Stimulated activated CD8-positive, alpha-beta memory T cell treated with anti-CD3 and anti-CD28 coated beads, Interleukin-4, amount 100 ng/mL, for 24 hours (primary cell): ENCODE measurements at regions not wholly inside any gene's neighbourhood (a gene's known extent, or its start where the extent isn't known, plus 50 kb on each side); places are given as distances from the start of the nearest gene placed in this dataset.
"Not testable (repeated sequence)": the region's sequence is repeated elsewhere in the genome, so short reads cannot be mapped to it uniquely, and the experiment has no call there.

Experiments used
- DNase-seq: peaks from one replicate; pipeline ENCODE4 v3.0.0-alpha.2; 2020; ENCODE audit warnings: low read depth

GRCh38 chr1:199920635-199921034, 106.9 kb upstream of the NR5A2 start:
- no peak for DNase-seq

- no peak for DNase-seq
Observed at GRCh38 chr1:199929556-199929955, 98.0 kb upstream of the NR5A2 start.

DNA sequence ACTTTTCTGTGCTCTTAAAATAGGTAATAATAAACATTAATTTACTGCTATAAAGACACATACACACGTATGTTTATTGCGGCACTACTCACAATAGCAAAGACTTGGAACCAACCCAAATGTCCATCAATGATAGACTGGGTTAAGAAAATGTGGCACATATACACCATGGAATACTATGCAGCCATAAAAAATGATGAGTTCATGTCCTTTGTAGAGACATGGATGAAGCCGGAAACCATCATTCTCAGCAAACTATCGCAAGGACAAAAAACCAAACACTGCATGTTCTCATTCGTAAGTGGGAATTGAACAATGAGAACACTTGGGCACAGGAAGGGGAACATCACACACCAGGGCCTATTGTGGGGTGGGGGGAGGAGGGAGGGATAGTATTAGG, 97.4 kb upstream of the NR5A2 start:
- not testable (repeated sequence) for DNase-seq

GRCh38 chr1:199931666-199932377, 95.7 kb upstream of the NR5A2 start:
- no peak for DNase-seq

- DNase-seq: no peak
Observed at GRCh38 chr1:199932462-199932861, 95.0 kb upstream of the NR5A2 start.

GRCh38 chr1:199936441-199936840, 91.1 kb upstream of the NR5A2 start:
- no peak for DNase-seq

GRCh38 chr1:199937161-199937560, 90.3 kb upstream of the NR5A2 start:
- no peak for DNase-seq

GRCh38 chr1:199937661-199938060, 89.8 kb upstream of the NR5A2 start:
- DNase-seq: no peak

- DNase-seq: no peak
Observed at GRCh38 chr1:199944986-199945385, 82.5 kb upstream of the NR5A2 start.

DNA sequence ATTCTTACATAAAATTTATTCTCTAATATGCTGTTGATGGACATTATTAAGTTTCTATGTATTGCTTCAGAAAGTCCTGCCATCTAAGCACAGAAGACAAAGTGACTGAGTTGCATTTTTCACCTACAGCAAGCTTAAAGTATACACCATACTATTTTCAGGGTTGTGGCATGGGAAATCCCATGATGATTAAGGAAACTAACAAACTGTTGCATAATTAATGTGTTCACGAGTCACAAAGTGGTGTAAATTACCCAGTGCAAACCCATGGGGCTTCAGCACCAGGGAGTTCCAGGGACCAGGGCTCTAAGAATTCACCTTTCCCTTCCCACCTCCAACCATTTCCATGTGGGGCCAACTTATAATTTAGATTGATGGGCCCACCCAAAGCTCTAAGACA, 81.9 kb upstream of the NR5A2 start:
- no peak for DNase-seq

DNA sequence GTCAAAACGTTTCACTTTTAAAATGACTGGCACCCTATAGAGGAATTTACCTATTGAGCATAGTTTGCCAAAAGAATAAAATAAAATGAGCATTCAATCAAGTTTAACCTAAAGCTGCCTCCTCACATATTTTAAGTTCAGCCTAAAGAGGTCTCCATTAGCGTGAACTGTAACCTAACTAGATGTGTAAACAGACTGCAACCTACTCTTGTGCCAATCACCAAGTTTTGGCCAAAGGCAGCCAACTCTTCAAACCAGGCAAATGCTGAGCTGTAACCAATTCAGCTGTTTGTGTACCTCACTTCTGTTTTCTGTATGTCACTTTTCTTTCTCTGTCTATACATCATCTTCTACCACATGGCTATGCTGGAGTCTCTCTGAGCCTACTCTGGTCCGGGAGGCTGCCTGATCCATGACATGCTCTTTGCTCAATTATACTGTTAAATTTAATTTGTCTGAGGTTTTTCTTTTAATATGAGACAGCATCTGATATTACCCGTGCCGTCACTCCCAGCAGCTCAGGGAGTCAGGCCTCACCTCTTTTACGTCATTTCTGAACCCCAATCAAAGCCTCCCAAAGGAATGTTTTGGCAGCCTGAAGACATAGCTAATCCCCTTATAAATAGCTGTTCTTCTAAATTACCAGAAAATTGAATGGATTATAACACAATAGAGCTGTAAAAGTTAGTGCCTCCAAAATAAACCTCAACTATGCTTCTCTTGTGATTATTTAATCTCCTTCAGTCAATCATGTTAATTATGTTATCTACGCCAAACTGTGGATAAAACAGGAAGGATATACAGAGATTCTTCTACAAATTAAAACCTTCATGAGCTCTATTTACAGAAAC, 81.0 kb upstream of the NR5A2 start:
- no peak for DNase-seq

DNA sequence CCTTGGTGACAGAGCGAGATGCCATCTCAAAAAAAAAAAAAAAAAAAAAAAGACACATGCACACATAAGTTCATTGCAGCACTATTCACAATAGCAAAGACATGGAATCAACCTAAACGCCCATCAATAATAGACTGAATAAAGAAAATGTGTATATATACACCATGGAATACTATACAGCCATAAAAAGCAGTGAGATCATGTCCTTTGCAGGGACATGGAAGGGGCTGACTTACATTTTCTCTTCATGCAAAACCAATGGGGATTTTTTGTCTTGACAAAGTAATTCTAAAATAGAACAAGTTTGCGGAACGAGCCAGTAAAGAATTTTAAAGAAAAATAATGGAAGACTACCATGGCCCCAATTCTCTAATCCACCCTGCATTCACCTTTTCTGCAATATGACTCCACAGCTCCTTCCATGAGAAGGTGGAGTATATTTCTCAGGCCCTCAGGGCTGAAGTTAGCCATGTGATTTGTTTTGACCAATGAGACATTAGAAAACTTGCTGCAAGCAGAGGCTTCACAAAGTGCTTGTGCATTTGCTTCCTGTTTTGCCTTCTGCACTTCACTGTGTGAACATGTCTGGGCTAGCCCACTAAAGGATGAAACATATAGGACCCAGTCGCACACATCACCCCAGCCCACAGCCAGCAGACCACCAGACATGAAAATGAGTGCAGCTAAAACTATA, 78.8 kb upstream of the NR5A2 start:
- DNase-seq: no peak

- not testable (repeated sequence) for DNase-seq
Observed at GRCh38 chr1:199951005-199951404, 76.5 kb upstream of the NR5A2 start.

DNA sequence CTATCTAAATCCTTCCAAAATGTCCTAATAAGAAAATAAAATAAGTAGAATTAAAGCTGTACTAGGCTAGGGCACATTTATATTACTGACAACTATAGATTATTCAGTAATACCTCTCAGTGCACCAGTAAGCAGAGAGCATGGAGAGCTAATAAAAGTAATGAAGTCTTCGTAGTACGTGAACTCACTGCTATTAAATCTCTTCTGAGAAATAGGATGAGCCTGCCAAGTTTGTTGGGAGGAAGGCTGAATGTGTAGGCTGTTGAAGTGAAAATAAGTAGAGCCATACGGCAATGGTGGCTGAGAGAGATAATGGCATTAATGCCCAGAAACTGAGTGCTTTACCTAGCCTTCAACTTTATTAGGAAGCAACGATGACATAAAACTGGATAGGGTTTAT, 73.9 kb upstream of the NR5A2 start:
- DNase-seq: no peak

DNA sequence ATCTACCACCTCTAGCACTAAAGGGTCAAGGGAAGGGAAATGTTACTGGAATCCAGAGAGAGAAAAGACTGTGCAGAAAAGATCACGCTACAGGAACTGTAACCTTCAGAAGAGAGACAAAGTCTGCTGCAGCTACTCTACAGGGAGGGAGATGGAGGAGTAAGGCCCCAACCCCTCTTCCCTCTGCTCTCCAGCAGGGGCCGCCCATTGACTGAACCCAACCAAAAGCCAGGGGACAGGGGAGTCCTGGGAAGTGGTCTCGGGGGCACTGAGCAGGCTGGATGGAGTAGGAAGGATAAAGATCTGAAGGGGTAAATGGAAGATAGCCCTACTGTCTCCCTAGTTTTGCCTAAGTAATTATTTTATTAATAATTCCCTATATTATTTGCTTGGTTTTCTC, 72.8 kb upstream of the NR5A2 start:
- DNase-seq: no peak

DNA sequence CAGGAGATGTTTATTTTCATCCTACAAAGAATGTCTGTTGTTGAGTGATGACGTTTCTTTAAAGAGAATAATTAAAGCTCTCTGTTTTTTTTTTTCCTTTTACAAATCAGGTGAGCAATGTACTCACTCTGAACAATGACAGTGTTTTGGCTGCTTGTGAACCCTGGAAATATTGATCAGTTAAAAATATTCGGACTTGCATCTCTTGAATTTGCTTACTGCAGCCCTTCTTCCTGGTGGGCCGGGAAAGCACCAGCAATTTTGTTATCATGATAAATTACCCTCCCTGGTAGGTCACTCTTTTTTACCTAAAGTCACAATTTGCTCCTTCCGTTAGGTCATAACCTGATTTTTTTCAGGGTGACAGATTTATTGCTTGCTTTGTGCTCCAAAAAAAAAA, 72.3 kb upstream of the NR5A2 start:
- DNase-seq: no peak

- DNase-seq: no peak
Observed at GRCh38 chr1:199956005-199956404, 71.5 kb upstream of the NR5A2 start.

DNA sequence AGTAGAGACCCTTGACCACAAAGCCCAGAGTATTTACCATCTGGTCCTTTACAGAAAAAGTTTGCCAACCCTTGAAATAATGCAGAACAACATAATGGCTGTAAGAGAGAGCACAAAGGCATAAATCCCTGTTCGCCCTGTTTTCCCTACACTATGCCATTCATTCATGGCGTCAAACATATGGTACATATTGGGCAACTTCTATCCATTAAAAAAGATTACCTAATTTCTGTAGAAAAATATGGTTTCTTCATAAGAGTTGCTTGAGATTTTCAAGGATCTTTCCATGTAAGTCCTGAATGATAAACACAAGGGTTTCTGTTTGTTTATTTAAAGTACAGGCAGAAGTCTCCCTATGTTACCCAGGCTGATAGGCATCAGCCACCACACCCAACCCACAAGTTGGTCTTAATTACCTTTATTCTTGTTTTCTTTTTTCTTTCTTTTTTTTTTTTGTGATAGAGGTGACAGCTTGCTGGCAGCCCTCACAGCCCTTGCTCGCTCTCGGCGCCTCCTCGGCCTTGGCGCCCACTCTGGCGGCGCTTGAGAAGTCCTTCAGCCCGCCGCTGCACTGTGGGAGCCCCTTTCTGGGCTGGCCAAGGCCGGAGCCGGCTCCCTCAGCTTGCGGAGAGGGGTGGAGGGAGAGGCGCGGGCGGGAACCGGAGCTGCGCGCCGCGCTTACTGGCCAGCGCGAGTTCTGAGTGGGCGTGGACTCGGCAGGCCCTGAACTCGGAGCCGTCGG, 68.3 kb upstream of the NR5A2 start:
- no peak for DNase-seq

- DNase-seq: no peak
Observed at GRCh38 chr1:199959775-199960110, 67.8 kb upstream of the NR5A2 start.

- DNase-seq: no peak
Observed at GRCh38 chr1:199970125-199970524, 57.4 kb upstream of the NR5A2 start.

- DNase-seq: no peak
Observed at GRCh38 chr1:199976496-199977144, 50.9 kb upstream of the NR5A2 start.
